Gastroesophageal sphincter (tissue), 4 donors: ENCODE measurements at regions not wholly inside any gene's neighbourhood (a gene's known extent, or its start where the extent isn't known, plus 50 kb on each side); places are given as distances from the start of the nearest gene placed in this dataset.

ENCODE experiments used
- ATAC-seq: fragments of 150-250 bp; one replicate; pipeline ENCODE4 v1.9.1; 2016; ENCODE audit warnings: mild to moderate bottlenecking, moderate library complexity
- H3K27ac ChIP-seq, 4 donors: fragments of 200-600 bp; sonication (generic) in 3 of 4; 1 replicate in 3 of 4; 2 replicates in 1 of 4; pipeline ENCODE4 v1.5.1; 2016 to 2019
- H3K27me3 ChIP-seq: fragments of 200-600 bp; sonication (generic); one replicate; pipeline ENCODE4 v1.5.1; 2019
- H3K36me3 ChIP-seq, 2 donors: fragments of 200-600 bp; sonication (generic); one replicate each; pipeline ENCODE4 v1.5.1; 2019; ENCODE audit warnings: control low read depth in 1 of 2
- H3K4me1 ChIP-seq, 3 donors: fragments of 200-600 bp; sonication (generic); 1 replicate in 2 of 3; 2 replicates in 1 of 3; pipeline ENCODE4 v1.5.1; 2016 to 2019; ENCODE audit warnings: control low read depth in 2 of 3
- H3K4me3 ChIP-seq, 2 donors: fragments of 200-600 bp; sonication (generic); one replicate each; pipeline ENCODE4 v1.5.1; 2019; ENCODE audit warnings: mild to moderate bottlenecking in 1 of 2, moderate library complexity in 1 of 2
- H3K9me3 ChIP-seq, 3 donors: fragments of 200-600 bp; sonication (generic); one replicate each; pipeline ENCODE4 v1.5.1; 2017 to 2019; ENCODE audit warnings: control low read depth in 2 of 3
- CTCF ChIP-seq, 4 experiments: fragments of 200-600 bp in 2 of 4; fragments of 450-650 bp in 2 of 4; sonication (generic) in 1 of 4; IDR thresholded peaks; one replicate each; pipeline ENCODE4 v1.5.1; 2017 to 2019; ENCODE audit warnings: antibody characterized with exemption in 4 of 4, mild to moderate bottlenecking in 2 of 4, moderate library complexity in 2 of 4
- EP300 ChIP-seq: sonication (generic); formaldehyde crosslinking; IDR thresholded peaks from one replicate; pipeline ENCODE4 v1.6.1; 2017; ENCODE audit warnings: antibody characterized with exemption, mild to moderate bottlenecking
- POLR2A ChIP-seq, 2 donors: fragments of 450-650 bp; IDR thresholded peaks; one replicate each; pipeline ENCODE4 v1.6.1; 2017; ENCODE audit warnings: antibody characterized with exemption in 2 of 2, mild to moderate bottlenecking in 2 of 2, moderate library complexity in 1 of 2
- POLR2AphosphoS5 ChIP-seq: sonication (generic); formaldehyde crosslinking; IDR thresholded peaks from one replicate; pipeline ENCODE4 v1.6.1; 2017; ENCODE audit warnings: antibody characterized with exemption
- WGBS, 2 donors: methylation state at CpG; one replicate each; pipeline ENCODE4 v1.1.5; 2018; ENCODE audit warnings: low coverage in 1 of 2; 5-methylcytosine and 5-hydroxymethylcytosine counted together

- Histone ChIP-seq H3K27ac (peak overlapping the region in 1 of 4 donors; percentile 54), H3K9me3 (no peaks in the 10 kb centered on the region), H3K36me3 (no peaks in the 10 kb centered on the region), H3K4me1 (peaks cover 0 to 53% (median 9%) of the 10 kb centered on the region in 3 donors), H3K27me3 (no peaks in the 10 kb centered on the region), H3K4me3 (no peak overlapping the region)
- TF ChIP-seq CTCF (IDR thresholded peaks at IDR 0.05) (no peak), POLR2AphosphoS5 (no peak), POLR2A (IDR thresholded peaks at IDR 0.05) (no peak)
- WGBS, 2 donors, result 94 to 100% methylated on average over 1 to 8 of the region's 8 CpGs
- no peak for ATAC-seq
Observed at GRCh38 chr10:128853537-128853936, 613.5 kb upstream of the MGMT start.

- TF ChIP-seq POLR2A (IDR thresholded peaks at IDR 0.05), result no peak
- no peak for TF ChIP-seq EP300
- no peak for TF ChIP-seq CTCF (IDR thresholded peaks at IDR 0.05)
- TF ChIP-seq POLR2AphosphoS5, result no peak
- Histone ChIP-seq H3K9me3 (no peaks in the 10 kb centered on the region), H3K4me3 (no peak overlapping the region), H3K27me3 (no peaks in the 10 kb centered on the region), H3K27ac (peak overlapping the region in 3 of 4 donors; percentile 48 to 64 (median 52)), H3K36me3 (no peaks in the 10 kb centered on the region), H3K4me1 (peaks cover 0 to 53% (median 9%) of the 10 kb centered on the region in 3 donors)
- no peak for ATAC-seq
- 40 to 100% methylated on average over 1 of the region's 1 CpG for WGBS, 2 donors
Observed at GRCh38 chr10:128854204-128854603, 612.8 kb upstream of the MGMT start.

- no peaks in the 10 kb centered on the region for H3K27me3 ChIP-seq
- no peaks in the 10 kb centered on the region for H3K36me3 ChIP-seq
- WGBS, 2 donors, result 0% methylated on average over 1 to 2 of the region's 5 CpGs
- peak; percentile 85 for ATAC-seq
- no peaks in the 10 kb centered on the region for H3K9me3 ChIP-seq
- TF ChIP-seq EP300 (no peak), POLR2A (IDR thresholded peaks at IDR 0.05) (no peak), CTCF (IDR thresholded peaks at IDR 0.05) (no peak), POLR2AphosphoS5 (peak; percentile 72)
- peaks cover 0 to 53% (median 9%) of the 10 kb centered on the region in 3 donors for H3K4me1 ChIP-seq
- peak overlapping the region in 3 of 4 donors; percentile 48 to 64 (median 52) for H3K27ac ChIP-seq
- H3K4me3 ChIP-seq, result no peak overlapping the region
Observed at GRCh38 chr10:128854963-128855362, 612.1 kb upstream of the MGMT start.

- no peak overlapping the region for H3K4me3 ChIP-seq
- no peaks in the 10 kb centered on the region for H3K27me3 ChIP-seq
- H3K4me1 ChIP-seq, result peaks cover 0 to 53% (median 9%) of the 10 kb centered on the region in 3 donors
- H3K9me3 ChIP-seq, result no peaks in the 10 kb centered on the region
- 71 to 85% methylated on average over 2 to 6 of the region's 14 CpGs for WGBS, 2 donors
- no peak for ATAC-seq
- no peak for TF ChIP-seq EP300
- TF ChIP-seq POLR2AphosphoS5, result no peak
- TF ChIP-seq POLR2A (IDR thresholded peaks at IDR 0.05), result no peak
- no peak for TF ChIP-seq CTCF (IDR thresholded peaks at IDR 0.05)
- H3K36me3 ChIP-seq, result no peaks in the 10 kb centered on the region
- H3K27ac ChIP-seq, result peak overlapping the region in 3 of 4 donors; percentile 36 to 48 (median 48)
Observed at GRCh38 chr10:128855618-128856428, 611.2 kb upstream of the MGMT start.
